ENCODE measurements at regions not wholly inside any gene's neighbourhood (a gene's known extent, or its start where the extent isn't known, plus 50 kb on each side); places are given as distances from the start of the nearest gene placed in this dataset.

- TF ChIP-seq FOSL2 (IDR thresholded peaks at IDR 0.05) (no peak), FOSL2 (CRISPR knock-in tag; IDR thresholded peaks at IDR 0.05) (no peak), MAX (IDR thresholded peaks at IDR 0.05) (no peak), ELK1 (IDR thresholded peaks at IDR 0.05; ENCODE audit: low read depth, low read length) (no peak), JUN (IDR thresholded peaks at IDR 0.05) (no peak), RFX5 (IDR thresholded peaks at IDR 0.05) (no peak), CBX8 (IDR thresholded peaks at IDR 0.05) (no peak), KDM5A (IDR thresholded peaks at IDR 0.05) (no peak)
Measured at GRCh38 chr19:28634019-28634328, 579.0 kb downstream of the UQCRFS1 start (continued).

GRCh38 chr19:28633319-28634018, 579.5 kb downstream of the UQCRFS1 start:
- H3K27ac ChIP-seq: no peak overlapping the region
- H3K4me3 ChIP-seq: no peak overlapping the region
- DNase-seq (ENCODE audit: low read depth in 1 of 2, low spot score in 1 of 2) (peak in 1 of 2 experiments; percentile 61), ATAC-seq (peak in 1 of 2 experiments; percentile 72; a peak in 3 of 6 replicates), FAIRE-seq (no peak)
- POLR2A ChIA-PET: no interaction called here
- CTCF ChIA-PET: interaction anchor here (0.9 to 4.4 kb wide), 6 partner anchors 8 to 34 kb away, joined by 3 to 25 read pairs (median 4); no protein-coding TSS in a partner anchor
- H3K4me2 ChIP-seq: no peak overlapping the region
- no peaks in the 10 kb centered on the region for H3K4me1 ChIP-seq
- H3K9me3 ChIP-seq: peaks cover 21% of the 10 kb centered on the region; the same call in 2 of the 3 replicates
- WGBS (ENCODE audit: missing lambda C conversion rate): 8% methylated on average over 8 of the region's 8 CpGs
- no peak for TF ChIP-seq E2F6 (IDR thresholded peaks at IDR 0.05; ENCODE audit: borderline replicate concordance, low read depth)
- TF ChIP-seq RAD21 (conservative IDR thresholded peaks at IDR 0.05 in 1 of 2, IDR thresholded peaks at IDR 0.05 in 1 of 2): peak in 1 of 2 experiments; percentile 68; a peak in 2 of 5 replicates
- TF ChIP-seq FOSB (CRISPR knock-in tag; IDR thresholded peaks at IDR 0.05): no peak
- no peak for TF ChIP-seq RNF2 (IDR thresholded peaks at IDR 0.05; ENCODE audit: borderline replicate concordance, low read depth)
- TF ChIP-seq ZC3H11A (IDR thresholded peaks at IDR 0.05): no peak
- TF ChIP-seq TFCP2L1 (CRISPR knock-in tag; IDR thresholded peaks at IDR 0.05): no peak
- no peak for TF ChIP-seq HMGXB4 (CRISPR knock-in tag; IDR thresholded peaks at IDR 0.05; ENCODE audit: borderline replicate concordance)
- no peak for TF ChIP-seq SMC3 (IDR thresholded peaks at IDR 0.05)
- peak; percentile 41 for TF ChIP-seq CTCF (IDR thresholded peaks at IDR 0.05)
- no peak for TF ChIP-seq PBX3 (IDR thresholded peaks at IDR 0.05)
- TF ChIP-seq MAFK (IDR thresholded peaks at IDR 0.05; ENCODE audit: partially characterized antibody): no peak
- no peak for TF ChIP-seq REST (IDR thresholded peaks at IDR 0.05)

Data from A549 (cell line).